HEK293 (cell line): ENCODE measurements at regions not wholly inside any gene's neighbourhood (a gene's known extent, or its start where the extent isn't known, plus 50 kb on each side); places are given as distances from the start of the nearest gene placed in this dataset.

Experiments used
- CTCF ChIA-PET: fragments of 350-600 bp; formaldehyde crosslinking; extraction: SDS; loops from one replicate; lab custom pipeline; 2021; ENCODE audit warnings: antibody characterized with exemption; lab: Yijun Ruan, JAX
- POLR2A ChIA-PET: fragments of 300-600 bp; formaldehyde crosslinking; extraction: SDS; loops from one replicate; lab custom pipeline; 2020; ENCODE audit warnings: antibody characterized with exemption, inconsistent platforms; lab: Yijun Ruan, JAX
- H3K27ac ChIP-seq: fragments of 200-500 bp; sonication (Bioruptor generic); 2 replicates; pipeline ENCODE4 v1.5.1; 2014; ENCODE audit warnings: low read depth, low read length, control low read depth, inconsistent platforms; ENCODE audit errors: extremely low read depth
- H3K36me3 ChIP-seq, 2 experiments: fragments of 200-500 bp in 1 of 2; sonication (Bioruptor generic) in 1 of 2; 1 replicate in 1 of 2; 2 replicates in 1 of 2; pipeline ENCODE4 v1.5.1; 2014 to 2017; ENCODE audit warnings: inconsistent platforms in 2 of 2, low read length in 2 of 2; ENCODE audit not compliant: control insufficient read depth in 2 of 2, insufficient read depth in 1 of 2
- H3K4me1 ChIP-seq: fragments of 200-500 bp; sonication (Bioruptor generic); 2 replicates; pipeline ENCODE4 v1.5.1; 2014; ENCODE audit warnings: mild to moderate bottlenecking, low read length, inconsistent platforms; ENCODE audit not compliant: control insufficient read depth, insufficient read depth
- H3K4me3 ChIP-seq: 2 replicates; pipeline ENCODE4 v1.5.1; 2011; ENCODE audit warnings: low read depth, mild to moderate bottlenecking, control low read depth, low read length, moderate library complexity
- H3K9me3 ChIP-seq: fragments of 200-500 bp; sonication (Bioruptor generic); 2 replicates; pipeline ENCODE4 v1.5.1; 2014; ENCODE audit warnings: low read depth, low read length, inconsistent platforms; ENCODE audit not compliant: control insufficient read depth, insufficient read depth
- INSM2 ChIP-seq: fragments of 450-650 bp; formaldehyde crosslinking; IDR thresholded peaks from 2 replicates; pipeline ENCODE4 v1.5.1; 2016; ENCODE audit warnings: missing biosample characterization, missing genetic modification characterization
- MEIS1 ChIP-seq: sonication (generic); formaldehyde crosslinking; IDR thresholded peaks from 2 replicates; pipeline ENCODE4 v1.8.1; 2022; ENCODE audit warnings: missing genetic modification reagents, mild to moderate bottlenecking, borderline replicate concordance
- PATZ1 ChIP-seq: fragments of 450-650 bp; formaldehyde crosslinking; IDR thresholded peaks from 2 replicates; pipeline ENCODE4 v1.5.1; 2016; ENCODE audit warnings: missing biosample characterization, missing genetic modification characterization
- PBX3 ChIP-seq: sonication (generic); formaldehyde crosslinking; IDR thresholded peaks from 2 replicates; pipeline ENCODE4 v1.8.1; 2022; ENCODE audit warnings: mild to moderate bottlenecking, moderate library complexity, missing genetic modification reagents
- ZEB2 ChIP-seq: fragments of 450-650 bp; formaldehyde crosslinking; IDR thresholded peaks from 2 replicates; pipeline ENCODE4 v1.5.1; 2016; ENCODE audit warnings: missing biosample characterization, missing genetic modification characterization
- ZFHX2 ChIP-seq: fragments of 450-650 bp; formaldehyde crosslinking; conservative IDR thresholded peaks from 2 replicates; pipeline ENCODE4 v1.5.1; 2016; ENCODE audit warnings: missing biosample characterization, missing genetic modification characterization
- ZFP37 ChIP-seq: fragments of 450-650 bp; formaldehyde crosslinking; IDR thresholded peaks from 2 replicates; pipeline ENCODE4 v1.5.1; 2016; ENCODE audit warnings: missing biosample characterization, missing genetic modification characterization
- ZNF2 ChIP-seq: fragments of 450-650 bp; formaldehyde crosslinking; IDR thresholded peaks from 2 replicates; pipeline ENCODE4 v1.5.1; 2016; ENCODE audit warnings: missing biosample characterization, missing genetic modification characterization
- ZNF404 ChIP-seq: fragments of 450-650 bp; formaldehyde crosslinking; IDR thresholded peaks from 2 replicates; pipeline ENCODE4 v1.5.1; 2017; ENCODE audit warnings: missing biosample characterization, missing genetic modification characterization
- ZNF501 ChIP-seq: fragments of 450-650 bp; formaldehyde crosslinking; IDR thresholded peaks from 2 replicates; pipeline ENCODE4 v1.5.1; 2016; ENCODE audit warnings: missing biosample characterization, missing genetic modification characterization
- ZNF544 ChIP-seq: fragments of 450-650 bp; formaldehyde crosslinking; IDR thresholded peaks from 2 replicates; pipeline ENCODE4 v1.5.0; 2017; ENCODE audit warnings: missing biosample characterization, missing genetic modification characterization
- ZNF654 ChIP-seq: fragments of 450-650 bp; formaldehyde crosslinking; IDR thresholded peaks from 2 replicates; pipeline ENCODE4 v1.5.1; 2016; ENCODE audit warnings: low read depth, missing biosample characterization, missing genetic modification characterization
- ZNF660 ChIP-seq: fragments of 450-650 bp; IDR thresholded peaks from 2 replicates; pipeline ENCODE4 v1.5.1; 2018; ENCODE audit warnings: missing biosample characterization, mild to moderate bottlenecking, missing genetic modification characterization
- ZNF792 ChIP-seq: fragments of 450-650 bp; formaldehyde crosslinking; IDR thresholded peaks from 2 replicates; pipeline ENCODE4 v1.5.1; 2016; ENCODE audit warnings: missing biosample characterization, missing genetic modification characterization
- ZNF837 ChIP-seq: fragments of 450-650 bp; formaldehyde crosslinking; IDR thresholded peaks from 2 replicates; pipeline ENCODE4 v1.5.1; 2016; ENCODE audit warnings: missing biosample characterization, missing genetic modification characterization
- ZSCAN30 ChIP-seq: fragments of 450-650 bp; IDR thresholded peaks from 2 replicates; pipeline ENCODE4 v1.5.1; 2018; ENCODE audit warnings: missing biosample characterization, mild to moderate bottlenecking, missing genetic modification characterization, moderate library complexity
- TF ChIP-seq, protein P1 (sequence below): fragments of 450-650 bp; formaldehyde crosslinking; conservative IDR thresholded peaks from 2 replicates; pipeline ENCODE4 v1.5.1; 2016; ENCODE audit warnings: low read depth, missing biosample characterization, missing genetic modification characterization
- TF ChIP-seq, protein P2 (sequence below): fragments of 450-650 bp; formaldehyde crosslinking; IDR thresholded peaks from 2 replicates; pipeline ENCODE4 v1.5.1; 2016; ENCODE audit warnings: missing biosample characterization, missing genetic modification characterization
- TF ChIP-seq, protein P3 (sequence below): fragments of 450-650 bp; formaldehyde crosslinking; IDR thresholded peaks from 2 replicates; pipeline ENCODE4 v1.5.1; 2016; ENCODE audit warnings: missing biosample characterization, missing genetic modification characterization, low read depth

DNA sequence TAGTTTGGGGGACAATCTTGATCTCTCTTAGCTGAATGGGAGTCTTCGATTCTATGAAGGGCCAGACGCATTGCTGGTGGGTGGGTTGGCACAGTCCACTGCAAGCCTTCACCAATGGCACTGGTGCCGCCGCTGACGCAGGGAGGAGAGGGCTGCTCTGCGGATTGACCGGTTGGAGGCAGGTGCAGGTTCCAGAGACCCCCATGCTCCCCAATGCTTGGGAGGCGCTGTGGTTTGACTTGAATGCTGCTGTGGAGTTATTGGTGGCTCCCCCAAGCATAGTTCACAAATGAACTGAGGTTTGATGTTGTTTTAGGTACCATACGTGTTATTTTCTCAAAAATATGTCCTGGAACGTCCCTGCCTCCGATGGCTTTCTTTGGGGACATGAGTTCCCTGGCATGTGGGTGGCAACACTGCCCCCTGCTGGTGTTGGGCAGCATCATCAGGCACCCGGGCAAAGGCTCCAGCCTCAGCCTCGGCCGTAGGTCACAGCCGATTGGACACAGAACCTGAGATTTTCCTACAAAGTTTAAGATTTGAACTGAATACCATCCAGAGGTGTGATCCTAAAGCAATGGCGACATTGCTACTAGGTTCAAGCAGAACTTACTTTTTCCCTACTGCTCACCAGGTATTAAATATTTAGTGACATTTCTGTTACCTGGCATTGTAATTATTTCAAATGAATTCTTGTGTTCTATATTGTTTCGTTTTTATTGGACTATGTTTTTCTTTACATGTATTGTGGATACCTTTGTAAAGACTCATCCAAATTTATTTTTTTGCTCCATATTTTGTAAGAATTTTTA, 95.5 kb downstream of the ANKRD10 start:
- H3K27ac ChIP-seq = no peak overlapping the region
- no peaks in the 10 kb centered on the region for H3K36me3 ChIP-seq
- TF ChIP-seq ZNF654 (tag by site-specific recombination) (peak; percentile 80), ZNF544 (tag by site-specific recombination) (no peak), ZNF660 (tag by site-specific recombination) (peak; percentile 58; the same call in 1 of the 2 replicates), INSM2 (tag by site-specific recombination) (0 out of 2 replicates have a peak, but pooled peaks have one; percentile 14), ZNF501 (tag by site-specific recombination) (peak; percentile 48; the same call in 1 of the 2 replicates), PBX3 (CRISPR knock-in tag) (no peak), ZNF792 (tag by site-specific recombination) (no peak), ZEB2 (tag by site-specific recombination) (peak; percentile 47), ZFP37 (0 out of 2 replicates have a peak, but pooled peaks have one; percentile 55), ZNF837 (tag by site-specific recombination) (no peak), ZNF2 (tag by site-specific recombination) (peak; percentile 77; the same call in 1 of the 2 replicates), ZSCAN30 (peak; percentile 68; the same call in 1 of the 2 replicates), ZFHX2 (tag by site-specific recombination) (0 out of 2 replicates have a peak, but pooled peaks have one; percentile 13)
- TF ChIP-seq, protein P1, sequence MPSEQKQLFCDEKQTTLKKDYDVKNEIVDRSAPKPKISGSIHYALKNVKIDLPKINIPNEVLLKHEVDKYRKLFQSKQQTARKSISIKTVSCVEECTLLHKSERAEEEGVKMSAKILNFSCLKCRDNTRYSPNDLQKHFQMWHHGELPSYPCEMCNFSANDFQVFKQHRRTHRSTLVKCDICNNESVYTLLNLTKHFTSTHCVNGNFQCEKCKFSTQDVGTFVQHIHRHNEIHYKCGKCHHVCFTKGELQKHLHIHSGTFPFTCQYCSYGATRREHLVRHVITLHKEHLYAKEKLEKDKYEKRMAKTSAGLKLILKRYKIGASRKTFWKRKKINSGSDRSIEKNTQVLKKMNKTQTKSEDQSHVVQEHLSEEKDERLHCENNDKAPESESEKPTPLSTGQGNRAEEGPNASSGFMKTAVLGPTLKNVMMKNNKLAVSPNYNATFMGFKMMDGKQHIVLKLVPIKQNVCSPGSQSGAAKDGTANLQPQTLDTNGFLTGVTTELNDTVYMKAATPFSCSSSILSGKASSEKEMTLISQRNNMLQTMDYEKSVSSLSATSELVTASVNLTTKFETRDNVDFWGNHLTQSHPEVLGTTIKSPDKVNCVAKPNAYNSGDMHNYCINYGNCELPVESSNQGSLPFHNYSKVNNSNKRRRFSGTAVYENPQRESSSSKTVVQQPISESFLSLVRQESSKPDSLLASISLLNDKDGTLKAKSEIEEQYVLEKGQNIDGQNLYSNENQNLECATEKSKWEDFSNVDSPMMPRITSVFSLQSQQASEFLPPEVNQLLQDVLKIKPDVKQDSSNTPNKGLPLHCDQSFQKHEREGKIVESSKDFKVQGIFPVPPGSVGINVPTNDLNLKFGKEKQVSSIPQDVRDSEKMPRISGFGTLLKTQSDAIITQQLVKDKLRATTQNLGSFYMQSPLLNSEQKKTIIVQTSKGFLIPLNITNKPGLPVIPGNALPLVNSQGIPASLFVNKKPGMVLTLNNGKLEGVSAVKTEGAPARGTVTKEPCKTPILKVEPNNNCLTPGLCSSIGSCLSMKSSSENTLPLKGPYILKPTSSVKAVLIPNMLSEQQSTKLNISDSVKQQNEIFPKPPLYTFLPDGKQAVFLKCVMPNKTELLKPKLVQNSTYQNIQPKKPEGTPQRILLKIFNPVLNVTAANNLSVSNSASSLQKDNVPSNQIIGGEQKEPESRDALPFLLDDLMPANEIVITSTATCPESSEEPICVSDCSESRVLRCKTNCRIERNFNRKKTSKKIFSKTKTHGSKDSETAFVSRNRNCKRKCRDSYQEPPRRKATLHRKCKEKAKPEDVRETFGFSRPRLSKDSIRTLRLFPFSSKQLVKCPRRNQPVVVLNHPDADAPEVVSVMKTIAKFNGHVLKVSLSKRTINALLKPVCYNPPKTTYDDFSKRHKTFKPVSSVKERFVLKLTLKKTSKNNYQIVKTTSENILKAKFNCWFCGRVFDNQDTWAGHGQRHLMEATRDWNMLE = no peak
- H3K9me3 ChIP-seq = no peaks in the 10 kb centered on the region
- ChIA-PET POLR2A (interaction anchor here (3.5 kb wide), 1 partner anchor 104 kb away, joined by 13 read pairs; no protein-coding TSS in a partner anchor), CTCF (interaction anchor here (0.7 to 1.5 kb wide), 11 partner anchors 11 to 248 kb away, joined by 3 to 6 read pairs (median 3); no protein-coding TSS in a partner anchor)
- no peak overlapping the region for H3K4me3 ChIP-seq
- H3K4me1 ChIP-seq = no peaks in the 10 kb centered on the region

GRCh38 chr13:110820322-110820721, 94.5 kb downstream of the ANKRD10 start:
- ChIA-PET POLR2A (no interaction called here), CTCF (interaction anchor here (0.6 to 1.4 kb wide), 6 partner anchors 10 to 247 kb away, joined by 3 to 5 read pairs (median 3); no protein-coding TSS in a partner anchor)
- no peak overlapping the region for H3K27ac ChIP-seq
- TF ChIP-seq ZNF404 (tag by site-specific recombination) (no peak), ZNF837 (tag by site-specific recombination) (no peak), PATZ1 (tag by site-specific recombination) (no peak), MEIS1 (no peak)
- TF ChIP-seq, protein P2, sequence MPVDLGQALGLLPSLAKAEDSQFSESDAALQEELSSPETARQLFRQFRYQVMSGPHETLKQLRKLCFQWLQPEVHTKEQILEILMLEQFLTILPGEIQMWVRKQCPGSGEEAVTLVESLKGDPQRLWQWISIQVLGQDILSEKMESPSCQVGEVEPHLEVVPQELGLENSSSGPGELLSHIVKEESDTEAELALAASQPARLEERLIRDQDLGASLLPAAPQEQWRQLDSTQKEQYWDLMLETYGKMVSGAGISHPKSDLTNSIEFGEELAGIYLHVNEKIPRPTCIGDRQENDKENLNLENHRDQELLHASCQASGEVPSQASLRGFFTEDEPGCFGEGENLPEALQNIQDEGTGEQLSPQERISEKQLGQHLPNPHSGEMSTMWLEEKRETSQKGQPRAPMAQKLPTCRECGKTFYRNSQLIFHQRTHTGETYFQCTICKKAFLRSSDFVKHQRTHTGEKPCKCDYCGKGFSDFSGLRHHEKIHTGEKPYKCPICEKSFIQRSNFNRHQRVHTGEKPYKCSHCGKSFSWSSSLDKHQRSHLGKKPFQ = no peak
- TF ChIP-seq, protein P3, sequence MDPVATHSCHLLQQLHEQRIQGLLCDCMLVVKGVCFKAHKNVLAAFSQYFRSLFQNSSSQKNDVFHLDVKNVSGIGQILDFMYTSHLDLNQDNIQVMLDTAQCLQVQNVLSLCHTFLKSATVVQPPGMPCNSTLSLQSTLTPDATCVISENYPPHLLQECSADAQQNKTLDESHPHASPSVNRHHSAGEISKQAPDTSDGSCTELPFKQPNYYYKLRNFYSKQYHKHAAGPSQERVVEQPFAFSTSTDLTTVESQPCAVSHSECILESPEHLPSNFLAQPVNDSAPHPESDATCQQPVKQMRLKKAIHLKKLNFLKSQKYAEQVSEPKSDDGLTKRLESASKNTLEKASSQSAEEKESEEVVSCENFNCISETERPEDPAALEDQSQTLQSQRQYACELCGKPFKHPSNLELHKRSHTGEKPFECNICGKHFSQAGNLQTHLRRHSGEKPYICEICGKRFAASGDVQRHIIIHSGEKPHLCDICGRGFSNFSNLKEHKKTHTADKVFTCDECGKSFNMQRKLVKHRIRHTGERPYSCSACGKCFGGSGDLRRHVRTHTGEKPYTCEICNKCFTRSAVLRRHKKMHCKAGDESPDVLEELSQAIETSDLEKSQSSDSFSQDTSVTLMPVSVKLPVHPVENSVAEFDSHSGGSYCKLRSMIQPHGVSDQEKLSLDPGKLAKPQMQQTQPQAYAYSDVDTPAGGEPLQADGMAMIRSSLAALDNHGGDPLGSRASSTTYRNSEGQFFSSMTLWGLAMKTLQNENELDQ (tag by site-specific recombination) = no peak

More at GRCh38 chr13:110820322-110820721, 94.5 kb downstream of the ANKRD10 start:
- Histone ChIP-seq H3K9me3 (no peaks in the 10 kb centered on the region), H3K4me3 (no peak overlapping the region), H3K36me3 (no peaks in the 10 kb centered on the region), H3K4me1 (no peaks in the 10 kb centered on the region)
